Thyroid gland (tissue), 4 donors: ENCODE measurements at regions not wholly inside any gene's neighbourhood (a gene's known extent, or its start where the extent isn't known, plus 50 kb on each side); places are given as distances from the start of the nearest gene placed in this dataset.

ENCODE experiments used
- CTCF ChIP-seq, 6 experiments: fragments of 200-600 bp in 3 of 6; fragments of 450-650 bp in 3 of 6; sonication (generic) in 3 of 6; IDR thresholded peaks; one replicate each; pipeline ENCODE4 v1.5.1; 2016 to 2019; ENCODE audit warnings: antibody characterized with exemption in 6 of 6, mild to moderate bottlenecking in 2 of 6, inconsistent platforms in 1 of 6, moderate library complexity in 1 of 6
- POLR2A ChIP-seq, 2 donors: fragments of 450-650 bp; IDR thresholded peaks; one replicate each; pipeline ENCODE4 v1.6.1; 2017; ENCODE audit warnings: antibody characterized with exemption in 2 of 2, mild to moderate bottlenecking in 2 of 2, moderate library complexity in 1 of 2

GRCh38 chr4:4730249-4730648 is 129.2 kb upstream of the MSX1 start:
- no peak for TF ChIP-seq CTCF (IDR thresholded peaks at IDR 0.05)
- no peak for TF ChIP-seq POLR2A (IDR thresholded peaks at IDR 0.05)
